ENCODE measurements at regions not wholly inside any gene's neighbourhood (a gene's known extent, or its start where the extent isn't known, plus 50 kb on each side); places are given as distances from the start of the nearest gene placed in this dataset.

- H3K27me3 ChIP-seq (ENCODE audit: insufficient read depth, low read depth, low read length), result no peaks in the 10 kb centered on the region
- H3K9ac ChIP-seq (ENCODE audit: low read length), result no peak overlapping the region
- no peaks in the 10 kb centered on the region for H3K36me3 ChIP-seq (ENCODE audit: insufficient read depth, low read length)
- H3K9me2 ChIP-seq (ENCODE audit: insufficient read depth, low read length), result no peaks in the 10 kb centered on the region
- no peaks in the 10 kb centered on the region for H3K9me3 ChIP-seq (ENCODE audit: low read length)
- H2AFZ ChIP-seq (ENCODE audit: low read depth, low read length), result no peak overlapping the region
- H3K4me3 ChIP-seq (ENCODE audit: low read length), result no peak overlapping the region
- H3K27ac ChIP-seq (ENCODE audit: low read length), result no peak overlapping the region
- no peaks in the 10 kb centered on the region for H3K79me2 ChIP-seq (replicated peaks; ENCODE audit: insufficient read depth, low read length)
- no peak overlapping the region for H3K4me2 ChIP-seq (ENCODE audit: low read length)
- no peaks in the 10 kb centered on the region for H3F3A ChIP-seq (ENCODE audit: insufficient read depth, low read length, poor library complexity, severe bottlenecking)
- no peaks in the 10 kb centered on the region for H4K20me1 ChIP-seq (ENCODE audit: insufficient read depth)
- no peak for TF ChIP-seq POLR2AphosphoS5 (IDR thresholded peaks at IDR 0.05)
- TF ChIP-seq CTCF (IDR thresholded peaks at IDR 0.05; ENCODE audit: poor library complexity, severe bottlenecking), result no peak
These were observed 225.0 kb upstream of the NPY start for GRCh38 chr7:24058953-24059352.

GRCh38 chr7:24059775-24060174 is 224.2 kb upstream of the NPY start:
- TF ChIP-seq EZH2 (IDR thresholded peaks at IDR 0.05; ENCODE audit: borderline replicate concordance, insufficient read depth, low read length, poor library complexity, severe bottlenecking), result no peak
- no peak for TF ChIP-seq REST (IDR thresholded peaks at IDR 0.05; ENCODE audit: borderline replicate concordance)
- TF ChIP-seq MXI1 (conservative IDR thresholded peaks at IDR 0.05; ENCODE audit: poor library complexity, severe bottlenecking), result no peak
- no peak for TF ChIP-seq CTCF (IDR thresholded peaks at IDR 0.05; ENCODE audit: poor library complexity, severe bottlenecking)
- TF ChIP-seq POLR2AphosphoS5 (IDR thresholded peaks at IDR 0.05), result no peak
- no peak for TF ChIP-seq RAD21 (conservative IDR thresholded peaks at IDR 0.05)
- TF ChIP-seq EP300 (conservative IDR thresholded peaks at IDR 0.05; ENCODE audit: poor library complexity, severe bottlenecking), result no peak
- TF ChIP-seq SMC3 (conservative IDR thresholded peaks at IDR 0.05; ENCODE audit: poor library complexity), result no peak
- no peak for TF ChIP-seq TAF1 (IDR thresholded peaks at IDR 0.05; ENCODE audit: low read depth)
- no peaks in the 10 kb centered on the region for H3K79me2 ChIP-seq (replicated peaks; ENCODE audit: insufficient read depth, low read length)
- no peak overlapping the region for H3K9ac ChIP-seq (ENCODE audit: low read length)
- H3K27me3 ChIP-seq (ENCODE audit: insufficient read depth, low read depth, low read length), result no peaks in the 10 kb centered on the region
- H3K4me2 ChIP-seq (ENCODE audit: low read length), result no peak overlapping the region
- no peak overlapping the region for H2AFZ ChIP-seq (ENCODE audit: low read depth, low read length)
- H3K9me2 ChIP-seq (ENCODE audit: insufficient read depth, low read length), result no peaks in the 10 kb centered on the region
- H3K36me3 ChIP-seq (ENCODE audit: insufficient read depth, low read length), result no peaks in the 10 kb centered on the region
- no peaks in the 10 kb centered on the region for H3F3A ChIP-seq (ENCODE audit: insufficient read depth, low read length, poor library complexity, severe bottlenecking)
- H3K4me3 ChIP-seq (ENCODE audit: low read length), result no peak overlapping the region
- no peak overlapping the region for H3K27ac ChIP-seq (ENCODE audit: low read length)
- H3K9me3 ChIP-seq (ENCODE audit: low read length), result no peaks in the 10 kb centered on the region
- H4K20me1 ChIP-seq (ENCODE audit: insufficient read depth), result no peaks in the 10 kb centered on the region
